HG02588 (cell line): ENCODE measurements at regions not wholly inside any gene's neighbourhood (a gene's known extent, or its start where the extent isn't known, plus 50 kb on each side); places are given as distances from the start of the nearest gene placed in this dataset.

ENCODE experiments used
- ATAC-seq: cut with Tn5 transposase; IDR thresholded peaks from one replicate; pipeline ENCODE4 v1.9.1; 2021; ENCODE audit warnings: mild to moderate bottlenecking, moderate library complexity; ENCODE audit not compliant: unreplicated experiment

GRCh38 chr11:112354364-112354763, 93.7 kb upstream of the PLET1 start:
- ATAC-seq, result no peak

DNA sequence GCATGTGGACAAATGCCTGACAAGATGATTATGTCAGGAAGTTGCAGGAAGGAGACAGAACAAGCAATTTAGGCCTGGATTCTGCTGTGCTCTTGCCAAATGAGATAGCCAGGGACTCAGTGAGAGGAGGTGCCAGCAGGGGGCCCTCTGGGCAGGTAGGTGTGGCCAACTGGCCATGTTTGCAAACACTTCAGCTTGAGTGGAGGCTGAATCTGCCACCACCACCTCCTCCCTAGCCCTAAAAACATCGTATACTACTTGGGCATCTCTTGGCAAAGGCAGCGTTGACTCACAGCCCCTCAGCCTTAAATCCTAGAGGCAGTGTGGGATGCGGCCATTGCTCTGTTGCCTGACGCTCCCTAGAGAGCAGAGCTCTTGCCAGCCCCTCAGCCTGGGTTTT, 95.1 kb upstream of the PLET1 start:
- no peak for ATAC-seq

GRCh38 chr11:112357488-112357887, 96.8 kb upstream of the PLET1 start:
- ATAC-seq, result no peak

GRCh38 chr11:112361396-112361795, 100.7 kb upstream of the PLET1 start:
- ATAC-seq, result no peak

- no peak for ATAC-seq
Measured at GRCh38 chr11:112363527-112363926, 102.9 kb upstream of the PLET1 start.

DNA sequence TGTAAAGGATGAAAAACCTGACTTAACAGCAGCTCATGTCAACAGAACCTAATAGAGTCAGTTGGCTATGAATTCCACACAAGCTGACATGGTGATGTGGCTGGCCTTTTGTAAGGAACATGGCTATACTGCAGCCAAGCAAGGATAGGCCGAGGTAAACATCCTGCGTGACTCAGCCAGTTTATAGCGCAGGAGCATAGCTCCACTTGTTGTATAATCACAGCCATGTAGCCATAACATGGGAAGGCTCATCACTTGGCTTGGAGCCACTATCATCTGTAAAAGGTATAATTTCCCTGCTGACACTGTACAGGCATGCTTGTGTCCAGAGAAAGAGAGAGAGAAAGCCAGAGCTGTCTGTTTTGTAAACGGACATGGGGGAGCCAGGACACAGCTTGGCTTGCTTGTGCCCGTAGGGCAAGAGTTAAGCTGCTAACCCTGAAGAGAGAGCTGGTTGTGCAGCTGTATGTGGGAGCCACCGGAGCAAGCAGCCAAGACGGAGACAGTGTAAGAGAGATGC, 104.4 kb upstream of the PLET1 start:
- ATAC-seq, result no peak

- no peak for ATAC-seq
Measured at GRCh38 chr11:112366012-112366411, 105.4 kb upstream of the PLET1 start.

GRCh38 chr11:112366777-112367176, 106.1 kb upstream of the PLET1 start:
- ATAC-seq, result no peak

GRCh38 chr11:112367461-112367860, 106.8 kb upstream of the PLET1 start:
- no peak for ATAC-seq

DNA sequence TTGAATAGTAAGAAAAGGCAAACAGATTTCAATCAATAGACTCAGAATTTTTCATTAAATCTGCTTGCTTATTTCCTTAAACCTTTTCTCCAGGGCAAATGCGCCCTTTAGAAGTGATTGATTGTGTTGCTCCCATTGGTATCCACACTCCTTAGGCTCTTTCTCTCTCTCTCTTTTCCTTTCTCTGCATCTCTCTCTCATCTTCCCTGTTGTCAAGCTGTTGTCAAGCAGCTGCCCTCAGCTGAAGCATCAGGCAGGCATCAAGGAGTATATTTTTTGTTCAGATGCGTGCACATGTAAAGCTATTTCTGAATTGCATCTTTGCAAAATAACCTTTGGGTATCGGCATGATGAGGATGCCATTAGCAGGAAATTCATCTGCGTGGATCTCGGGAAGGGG, 107.2 kb upstream of the PLET1 start:
- no peak for ATAC-seq

DNA sequence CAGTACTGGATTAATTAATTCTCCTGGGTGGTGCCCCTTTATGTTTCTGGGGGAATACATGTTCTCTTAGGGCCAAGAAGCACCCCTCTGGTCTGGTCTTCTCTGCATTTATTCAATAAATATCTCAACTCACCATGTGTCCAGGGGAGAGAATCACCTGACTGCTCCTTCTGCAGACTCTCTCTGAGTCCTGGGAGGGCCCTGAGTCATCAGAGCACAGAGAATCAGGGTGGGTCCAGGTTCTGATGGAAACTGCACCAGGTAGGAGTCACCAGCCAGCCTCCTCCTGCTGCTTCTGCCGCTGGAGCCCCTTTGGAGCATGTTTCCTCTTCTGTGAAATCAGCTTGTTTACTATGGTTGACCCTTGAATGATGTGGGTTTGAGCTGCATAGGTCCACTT, 107.7 kb upstream of the PLET1 start:
- ATAC-seq, result no peak

DNA sequence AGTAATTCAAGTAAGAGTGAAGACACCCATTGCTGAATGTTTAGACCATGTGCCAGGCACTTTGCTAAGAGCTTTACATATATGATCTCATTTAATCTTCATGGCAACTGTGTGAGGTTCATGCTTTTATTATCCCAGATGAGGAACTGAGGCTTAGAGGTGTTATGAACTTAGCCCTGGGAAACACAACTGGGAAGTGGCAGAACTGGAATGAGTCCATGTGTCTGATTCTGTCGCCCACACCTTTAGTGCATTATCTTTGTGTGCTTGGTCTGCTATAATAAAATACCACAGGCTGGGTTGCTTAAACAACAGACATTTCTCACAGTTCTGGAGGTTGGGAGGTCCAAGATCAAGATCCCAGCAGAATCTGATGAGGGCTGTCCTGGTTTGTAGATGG, 108.7 kb upstream of the PLET1 start:
- no peak for ATAC-seq

GRCh38 chr11:112369916-112370315, 109.3 kb upstream of the PLET1 start:
- ATAC-seq, result no peak

DNA sequence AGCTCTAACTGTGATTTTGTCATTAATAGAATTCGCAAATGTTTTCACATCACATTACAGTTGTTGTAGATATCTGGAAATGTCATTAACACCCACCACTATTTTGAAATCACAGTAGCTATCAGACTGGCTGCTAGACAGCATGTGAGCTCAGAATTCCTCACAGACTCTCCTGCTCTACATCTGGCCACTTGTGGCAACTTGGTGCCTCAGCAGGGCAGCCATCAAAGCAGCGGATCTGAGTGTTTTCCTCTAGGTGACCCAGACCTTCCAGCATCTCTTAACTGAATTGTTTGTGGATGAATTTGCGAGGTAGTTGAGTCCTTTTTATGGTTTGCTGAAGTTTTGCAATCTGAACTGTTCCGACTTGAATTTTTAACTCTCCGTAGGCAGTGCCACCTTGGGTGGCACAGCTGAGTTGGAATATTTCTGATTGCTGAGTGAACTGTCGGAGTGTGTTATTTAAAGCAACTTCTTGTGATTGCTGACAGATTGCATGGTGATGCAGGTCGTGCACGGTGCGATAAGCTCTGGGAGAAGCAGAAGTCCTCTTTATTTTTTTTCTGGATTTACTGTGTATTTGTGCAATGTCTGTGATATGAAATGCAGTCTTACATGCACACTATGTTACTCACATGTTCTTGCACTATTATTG, 114.0 kb upstream of the PLET1 start:
- no peak for ATAC-seq

- ATAC-seq, result no peak
Measured at GRCh38 chr11:112377946-112378345, 117.3 kb upstream of the PLET1 start.

- no peak for ATAC-seq
Measured at GRCh38 chr11:112380464-112380863, 119.8 kb upstream of the PLET1 start.

GRCh38 chr11:112381578-112381977, 120.9 kb upstream of the PLET1 start:
- no peak for ATAC-seq

DNA sequence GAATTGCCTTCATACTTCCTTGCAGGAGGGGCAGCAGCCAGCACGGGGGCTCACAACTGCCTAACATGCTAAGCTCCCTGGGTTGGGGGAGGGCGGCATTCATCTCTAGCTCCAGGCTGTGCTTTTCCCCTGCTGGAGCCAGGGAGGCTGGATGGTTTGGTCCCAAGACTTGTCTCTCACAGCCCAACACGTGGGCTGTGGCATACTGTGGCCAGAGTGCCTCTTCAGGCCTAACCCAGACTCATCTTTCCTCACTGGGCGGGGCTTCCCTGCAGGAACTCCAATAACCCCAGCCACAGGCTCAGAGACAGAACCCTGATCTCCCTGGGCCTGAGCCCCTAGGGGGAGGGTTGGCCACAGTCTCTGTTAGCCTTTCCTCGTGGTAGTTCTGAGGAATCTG, 121.9 kb upstream of the PLET1 start:
- ATAC-seq, result no peak

- ATAC-seq, result no peak
Measured at GRCh38 chr11:112388496-112388895, 127.8 kb upstream of the PLET1 start.

GRCh38 chr11:112391086-112391485, 130.4 kb upstream of the PLET1 start:
- no peak for ATAC-seq

DNA sequence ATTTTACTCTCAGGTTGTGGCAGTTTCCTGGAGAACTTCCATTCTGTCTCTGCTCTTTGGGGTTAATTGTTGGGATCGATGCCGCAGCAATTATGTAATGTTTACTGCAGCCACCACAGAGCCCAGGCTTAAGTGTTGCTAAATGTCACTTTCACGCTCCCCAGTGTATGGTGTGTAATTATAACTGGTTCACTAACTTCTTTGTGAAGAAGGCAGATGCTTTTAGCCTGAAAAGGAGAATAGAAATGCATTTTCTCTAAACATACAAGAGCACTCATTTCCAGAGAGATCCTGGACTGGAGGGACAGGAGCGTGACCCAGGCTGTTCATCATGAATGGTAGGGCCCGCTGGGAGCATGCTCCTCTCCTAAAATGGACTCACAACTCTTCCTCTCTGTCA, 132.2 kb upstream of the PLET1 start:
- no peak for ATAC-seq

- ATAC-seq, result no peak
Measured at GRCh38 chr11:112394304-112394703, 133.6 kb upstream of the PLET1 start.

- no peak for ATAC-seq
Measured at GRCh38 chr11:112396076-112396475, 135.4 kb upstream of the PLET1 start.
